DND-41 (cell line): ENCODE measurements at regions not wholly inside any gene's neighbourhood (a gene's known extent, or its start where the extent isn't known, plus 50 kb on each side); places are given as distances from the start of the nearest gene placed in this dataset.

Source experiments
- EZH2 ChIP-seq: IDR thresholded peaks from 3 replicates; pipeline ENCODE4 v1.6.1; 2012; ENCODE audit warnings: borderline replicate concordance, low read depth, mild to moderate bottlenecking, moderate library complexity, low read length, inconsistent platforms; ENCODE audit not compliant: severe bottlenecking
- TF ChIP-seq, protein P1 (sequence below): IDR thresholded peaks from 2 replicates; pipeline ENCODE4 v1.5.1; 2012; ENCODE audit warnings: borderline replicate concordance, low read length, moderate library complexity, mild to moderate bottlenecking; ENCODE audit not compliant: poor library complexity, severe bottlenecking; ENCODE audit errors: extremely low read depth

- TF ChIP-seq, protein P1, sequence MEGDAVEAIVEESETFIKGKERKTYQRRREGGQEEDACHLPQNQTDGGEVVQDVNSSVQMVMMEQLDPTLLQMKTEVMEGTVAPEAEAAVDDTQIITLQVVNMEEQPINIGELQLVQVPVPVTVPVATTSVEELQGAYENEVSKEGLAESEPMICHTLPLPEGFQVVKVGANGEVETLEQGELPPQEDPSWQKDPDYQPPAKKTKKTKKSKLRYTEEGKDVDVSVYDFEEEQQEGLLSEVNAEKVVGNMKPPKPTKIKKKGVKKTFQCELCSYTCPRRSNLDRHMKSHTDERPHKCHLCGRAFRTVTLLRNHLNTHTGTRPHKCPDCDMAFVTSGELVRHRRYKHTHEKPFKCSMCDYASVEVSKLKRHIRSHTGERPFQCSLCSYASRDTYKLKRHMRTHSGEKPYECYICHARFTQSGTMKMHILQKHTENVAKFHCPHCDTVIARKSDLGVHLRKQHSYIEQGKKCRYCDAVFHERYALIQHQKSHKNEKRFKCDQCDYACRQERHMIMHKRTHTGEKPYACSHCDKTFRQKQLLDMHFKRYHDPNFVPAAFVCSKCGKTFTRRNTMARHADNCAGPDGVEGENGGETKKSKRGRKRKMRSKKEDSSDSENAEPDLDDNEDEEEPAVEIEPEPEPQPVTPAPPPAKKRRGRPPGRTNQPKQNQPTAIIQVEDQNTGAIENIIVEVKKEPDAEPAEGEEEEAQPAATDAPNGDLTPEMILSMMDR, result no peak
- TF ChIP-seq EZH2, result no peak
Measured at GRCh38 chr14:76664790-76665189, 96.5 kb upstream of the VASH1 start.
